GM21515 (cell line): ENCODE measurements at regions not wholly inside any gene's neighbourhood (a gene's known extent, or its start where the extent isn't known, plus 50 kb on each side); places are given as distances from the start of the nearest gene placed in this dataset.

ENCODE experiments used
- ATAC-seq: cut with Tn5 transposase; IDR thresholded peaks from one replicate; pipeline ENCODE4 v1.9.1; 2021; ENCODE audit not compliant: unreplicated experiment

DNA sequence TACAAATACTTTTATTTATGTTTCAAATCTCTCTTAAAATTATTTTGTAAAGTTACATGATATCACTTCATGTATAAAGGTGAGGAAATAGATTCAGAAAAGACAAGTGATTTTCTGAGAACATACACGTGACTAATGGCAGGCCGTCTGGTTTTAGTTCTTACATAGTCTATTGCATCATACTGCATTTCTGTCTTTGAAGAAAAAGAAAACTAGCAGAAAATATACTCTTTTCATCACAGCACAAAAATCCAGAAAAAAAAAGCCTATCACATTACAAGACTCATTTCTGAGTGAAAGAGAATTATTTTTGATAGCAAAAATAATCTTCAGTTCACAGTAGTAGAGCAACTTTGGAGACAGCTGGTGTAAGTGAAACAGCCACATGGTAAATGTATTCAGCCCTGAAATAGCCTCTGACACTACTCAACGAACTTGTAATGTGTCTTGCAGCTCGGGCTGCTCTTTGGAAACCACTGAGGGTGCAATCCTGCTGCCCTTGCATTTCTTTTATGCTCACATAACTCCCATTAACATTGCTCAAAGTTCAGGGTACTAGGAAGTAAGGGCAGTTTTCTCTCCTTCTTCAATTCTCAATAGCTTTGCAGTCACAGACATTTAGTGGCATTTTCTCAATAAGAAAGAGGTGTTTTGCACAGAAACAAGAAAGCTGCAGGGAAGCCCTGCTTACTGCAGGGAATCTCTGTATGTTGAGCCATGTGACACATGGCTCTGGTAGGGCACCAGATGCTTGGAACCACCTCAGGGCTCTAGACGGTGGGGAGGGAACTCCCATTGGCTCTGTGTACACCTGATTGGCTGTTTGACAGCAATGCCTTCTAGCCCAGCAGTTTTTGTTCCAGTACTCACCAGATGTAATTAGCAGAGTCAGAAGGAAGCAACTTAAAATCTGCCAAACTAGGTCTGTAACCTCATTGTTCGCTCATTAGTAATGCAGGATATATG lies 845.3 kb upstream of the PTPRD start:
- no peak for ATAC-seq

DNA sequence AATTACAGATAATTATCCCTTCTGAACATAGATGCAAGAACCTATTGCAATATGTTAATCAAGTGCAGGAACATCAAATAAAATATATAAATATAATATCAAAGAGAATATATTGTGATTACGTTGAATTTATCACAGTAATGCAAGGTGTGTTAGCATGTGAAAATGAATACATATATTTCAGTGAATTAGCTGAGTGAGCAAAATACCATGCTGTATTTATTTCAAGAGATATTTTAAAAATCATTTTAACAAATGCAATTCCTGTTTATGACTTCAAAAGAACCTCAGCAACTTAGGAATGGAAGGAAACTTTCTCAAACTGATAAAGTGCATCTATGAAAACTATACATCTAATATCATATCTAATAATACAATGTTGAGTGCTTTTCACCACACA lies 856.9 kb upstream of the PTPRD start:
- ATAC-seq = no peak

DNA sequence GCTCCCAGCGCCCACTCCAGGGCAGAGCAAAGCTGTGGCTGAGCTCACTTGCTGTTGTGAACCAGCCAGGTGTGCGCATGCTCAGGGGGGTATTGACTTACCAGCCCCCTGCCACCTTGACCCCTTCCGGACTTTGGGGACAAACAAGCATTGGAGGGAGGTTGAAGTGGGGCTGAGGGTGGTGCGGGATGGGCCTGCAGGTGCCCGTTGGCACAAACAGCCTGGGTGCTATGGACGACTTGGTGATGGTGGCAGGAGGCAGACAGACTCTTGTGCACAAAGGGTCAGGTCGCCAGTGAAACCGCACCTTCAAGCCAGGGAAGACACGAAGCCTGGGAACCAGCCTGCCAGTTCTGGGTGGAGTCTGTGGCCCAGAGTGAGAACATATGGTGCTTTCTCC lies 858.5 kb upstream of the PTPRD start:
- ATAC-seq = no peak

DNA sequence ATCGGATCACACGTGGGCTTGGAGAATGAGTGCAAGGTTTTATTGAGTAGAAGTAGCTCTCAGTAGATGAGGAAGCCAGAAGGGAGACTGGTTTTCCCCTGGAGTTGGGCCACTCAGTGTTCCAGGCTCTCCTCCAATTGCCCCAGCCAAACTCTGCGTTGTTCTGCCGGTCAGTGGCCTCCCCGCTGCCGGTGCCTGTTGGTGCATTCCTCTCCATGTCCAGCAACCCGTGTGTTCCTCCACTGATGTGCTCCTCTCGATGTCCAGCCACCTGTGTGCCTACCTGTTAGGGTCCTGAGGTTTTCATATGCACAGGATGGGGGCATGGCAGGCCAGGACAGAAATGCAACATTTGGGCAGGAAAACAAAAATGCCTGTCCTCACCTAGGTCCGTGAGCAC lies 888.0 kb upstream of the PTPRD start:
- no peak for ATAC-seq

DNA sequence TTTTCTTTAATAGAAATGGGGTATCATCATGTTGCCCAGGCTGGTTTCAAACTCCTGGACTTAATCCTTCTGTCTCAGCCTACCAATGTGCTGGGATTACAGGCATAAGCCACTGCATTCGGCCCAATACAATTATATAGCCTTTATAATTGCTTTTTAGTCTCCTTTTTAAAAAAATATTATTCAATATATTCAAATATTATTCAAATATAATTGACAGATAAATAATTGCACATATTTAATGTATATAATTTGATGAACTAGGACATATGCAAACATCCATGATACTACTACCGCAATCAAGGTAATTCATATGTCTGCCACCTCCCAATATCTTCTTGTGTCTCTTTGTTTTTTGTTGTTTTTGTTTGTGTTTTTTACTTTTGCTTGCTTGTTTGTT lies 894.2 kb upstream of the PTPRD start:
- no peak for ATAC-seq

DNA sequence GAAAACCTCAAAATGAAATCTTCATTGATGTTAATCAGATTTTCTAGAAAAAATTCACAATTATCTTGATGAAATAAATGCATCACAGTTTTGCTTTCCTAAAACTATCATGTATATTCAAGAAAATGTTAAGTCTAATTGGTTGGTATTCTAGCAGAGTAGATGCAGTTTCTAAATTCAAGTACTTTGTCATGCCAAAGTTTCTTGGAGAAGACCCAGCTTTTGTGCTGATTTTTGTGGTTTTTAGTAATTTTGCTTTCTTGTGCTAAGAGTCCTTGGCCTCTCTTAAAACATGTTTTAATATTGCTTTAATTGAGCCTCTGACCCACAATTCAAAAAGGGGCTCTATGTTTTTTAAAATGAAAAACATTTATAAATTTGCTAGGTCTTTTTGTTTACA lies 924.8 kb upstream of the PTPRD start:
- no peak for ATAC-seq

DNA sequence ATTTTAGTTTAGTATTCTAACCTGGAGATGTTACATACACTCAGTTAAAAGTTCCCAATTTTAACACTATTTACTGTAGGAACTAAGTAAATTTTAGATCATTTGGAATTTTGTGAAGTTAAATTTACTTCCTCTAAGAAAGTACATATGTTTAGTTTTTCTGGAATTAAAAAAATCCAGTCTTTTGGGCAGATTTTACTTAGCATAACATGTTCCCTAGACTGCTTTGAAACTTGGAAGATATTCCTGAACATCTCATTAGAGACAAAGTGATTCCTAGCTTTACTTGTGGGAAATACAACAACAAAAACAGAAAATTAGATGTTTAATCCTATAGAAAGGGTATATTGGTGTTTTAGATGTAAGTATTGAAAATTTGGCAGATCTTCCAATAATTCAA lies 930.0 kb upstream of the PTPRD start:
- ATAC-seq = no peak

DNA sequence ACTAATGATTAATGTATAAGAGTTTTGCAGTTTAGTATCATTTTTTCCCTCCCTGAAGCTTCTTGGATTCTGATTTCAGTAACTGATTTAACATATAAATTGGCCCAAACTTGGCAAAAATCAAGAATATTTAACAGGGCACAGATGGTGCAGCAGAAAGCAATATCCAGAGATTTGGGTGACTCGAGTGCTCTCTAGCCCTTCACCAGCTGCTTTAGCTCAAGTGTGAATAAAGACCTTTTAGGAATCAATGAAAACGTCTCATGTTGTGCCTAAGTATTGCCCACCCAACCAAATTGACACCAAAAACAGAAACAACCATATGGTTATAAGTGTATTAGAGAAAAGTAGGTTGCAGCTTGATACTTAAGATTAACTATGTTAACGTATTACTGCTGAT lies 933.4 kb upstream of the PTPRD start:
- ATAC-seq = no peak

DNA sequence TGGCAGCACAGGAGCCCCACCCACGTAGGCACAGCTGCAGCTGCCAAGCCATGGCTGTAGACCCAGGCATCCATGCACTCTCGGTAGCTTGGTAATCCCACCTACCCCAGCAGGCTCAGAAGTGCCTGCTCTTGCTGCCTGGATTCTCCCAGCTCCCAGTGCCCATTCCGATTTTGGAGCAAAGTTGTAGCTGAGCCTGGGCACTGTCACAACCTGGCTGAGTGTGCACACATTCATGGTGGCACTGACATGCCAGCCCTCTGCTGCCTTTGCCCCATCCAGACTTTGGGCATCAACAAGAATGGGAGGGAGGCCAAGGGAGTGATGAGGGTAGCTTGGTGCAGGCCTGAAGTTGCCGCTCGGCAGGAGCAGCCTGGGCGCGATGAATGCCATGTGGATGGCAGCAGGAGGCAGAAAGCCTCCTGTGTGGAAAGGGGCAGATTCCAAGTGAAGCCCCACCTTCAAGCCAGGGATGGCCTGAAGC lies 936.6 kb upstream of the PTPRD start:
- no peak for ATAC-seq

DNA sequence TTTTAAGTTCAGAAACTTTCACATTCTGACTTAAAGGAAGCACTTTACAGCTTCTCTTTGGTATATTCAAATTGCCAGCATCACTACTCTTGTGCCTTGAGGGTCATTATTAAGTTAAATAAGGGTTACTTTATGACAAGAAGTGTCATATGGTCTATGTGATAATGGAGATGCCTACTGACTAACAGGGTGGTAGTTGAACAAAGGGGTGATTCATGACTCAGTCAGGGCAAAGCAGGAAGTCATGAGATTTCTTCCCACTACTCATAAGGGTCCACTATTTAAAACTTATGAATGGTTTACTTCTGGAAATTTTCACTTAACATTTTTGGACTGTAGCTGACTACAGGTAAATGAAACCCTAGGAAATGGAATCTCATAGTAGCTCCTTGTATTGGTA lies 938.3 kb upstream of the PTPRD start:
- ATAC-seq = no peak

DNA sequence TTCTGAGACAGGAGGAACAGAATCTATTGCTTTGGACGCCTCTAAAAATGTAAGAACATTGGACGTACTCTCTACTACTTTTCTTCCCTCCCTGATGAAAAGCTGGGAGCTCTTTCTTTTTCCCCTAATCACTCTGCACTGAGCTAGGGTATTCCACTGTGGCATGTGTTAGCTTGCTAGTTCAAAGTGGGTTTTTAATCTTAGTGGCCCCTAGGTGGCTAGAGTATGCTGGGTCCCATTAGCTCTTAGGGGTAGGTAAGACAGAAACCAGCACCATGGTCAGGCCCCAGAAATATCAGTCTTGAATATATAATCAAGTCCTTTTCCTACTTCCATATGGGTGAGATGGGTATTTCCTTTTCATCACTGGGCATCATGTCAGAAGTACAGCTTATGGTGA lies 945.2 kb upstream of the PTPRD start:
- ATAC-seq = no peak

DNA sequence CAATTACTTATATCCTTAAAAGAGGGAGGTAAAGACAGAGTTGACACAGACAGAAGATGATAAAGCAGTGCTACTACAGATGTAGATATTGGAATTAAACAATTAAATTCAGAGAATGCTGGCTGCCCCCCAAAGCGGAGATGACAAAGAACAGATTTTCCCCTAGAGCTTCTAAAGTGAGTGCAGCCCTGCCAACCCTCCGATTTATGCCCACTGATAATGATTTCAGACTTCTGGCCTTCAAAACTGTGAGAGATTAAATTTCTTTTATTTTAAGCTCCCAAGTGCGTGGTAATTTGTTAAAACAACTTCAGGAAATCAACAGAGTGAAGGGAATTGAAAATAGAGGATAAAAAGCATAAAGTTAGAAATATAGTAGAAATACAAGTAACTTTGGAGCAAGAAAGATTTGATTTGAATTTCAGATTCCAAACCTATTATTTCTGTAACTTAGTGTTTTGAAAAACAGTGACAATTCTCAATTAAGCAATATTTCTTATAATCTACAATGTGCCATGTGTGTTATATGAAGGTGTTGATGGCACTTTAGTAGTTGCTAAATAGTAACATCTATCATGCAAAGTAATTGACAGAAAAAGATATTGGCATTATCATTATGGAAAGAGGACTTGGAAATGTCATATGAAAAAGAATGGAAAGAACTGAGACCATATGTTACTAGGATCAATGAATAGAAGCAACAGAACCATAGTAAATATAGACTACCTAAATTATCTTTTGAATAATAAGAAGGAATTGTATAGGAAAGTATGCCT lies 946.4 kb upstream of the PTPRD start:
- ATAC-seq = no peak

DNA sequence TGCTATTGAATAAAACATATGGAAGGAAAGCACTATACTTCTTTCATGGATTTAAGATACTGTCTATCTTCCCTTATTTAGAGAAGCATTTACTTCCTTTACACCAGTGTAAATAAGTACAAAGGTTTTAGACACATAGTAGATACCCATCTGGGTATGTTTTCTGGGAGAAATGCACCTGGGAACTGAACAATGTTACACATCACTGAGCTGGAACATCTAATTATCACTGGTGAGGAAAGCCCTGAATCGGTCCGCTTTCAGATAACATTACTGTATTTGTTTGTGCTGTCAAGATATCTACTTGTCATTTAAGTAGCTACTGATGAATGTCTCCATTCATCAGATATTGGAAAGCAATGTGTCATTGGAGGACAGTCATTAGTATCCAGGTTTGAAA lies 964.7 kb upstream of the PTPRD start:
- ATAC-seq = no peak

DNA sequence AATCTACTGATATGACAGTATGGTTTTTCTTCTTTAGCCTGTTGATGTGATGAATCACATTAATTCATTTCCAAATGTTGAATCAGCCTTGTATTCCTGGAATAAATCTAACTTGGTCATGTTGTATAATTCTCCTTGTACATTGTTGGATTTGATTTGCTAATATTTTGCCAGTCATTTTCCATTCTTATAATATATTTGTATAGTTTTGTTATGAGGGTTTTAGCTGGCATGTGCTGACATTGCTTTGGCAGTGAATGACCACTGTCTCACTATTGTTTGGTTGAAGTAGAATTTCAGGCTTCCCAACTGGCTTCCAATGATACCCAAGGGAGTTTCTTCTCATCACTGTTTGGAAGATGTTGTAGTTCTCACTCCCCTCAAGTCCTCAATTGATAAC lies 983.0 kb upstream of the PTPRD start:
- no peak for ATAC-seq

DNA sequence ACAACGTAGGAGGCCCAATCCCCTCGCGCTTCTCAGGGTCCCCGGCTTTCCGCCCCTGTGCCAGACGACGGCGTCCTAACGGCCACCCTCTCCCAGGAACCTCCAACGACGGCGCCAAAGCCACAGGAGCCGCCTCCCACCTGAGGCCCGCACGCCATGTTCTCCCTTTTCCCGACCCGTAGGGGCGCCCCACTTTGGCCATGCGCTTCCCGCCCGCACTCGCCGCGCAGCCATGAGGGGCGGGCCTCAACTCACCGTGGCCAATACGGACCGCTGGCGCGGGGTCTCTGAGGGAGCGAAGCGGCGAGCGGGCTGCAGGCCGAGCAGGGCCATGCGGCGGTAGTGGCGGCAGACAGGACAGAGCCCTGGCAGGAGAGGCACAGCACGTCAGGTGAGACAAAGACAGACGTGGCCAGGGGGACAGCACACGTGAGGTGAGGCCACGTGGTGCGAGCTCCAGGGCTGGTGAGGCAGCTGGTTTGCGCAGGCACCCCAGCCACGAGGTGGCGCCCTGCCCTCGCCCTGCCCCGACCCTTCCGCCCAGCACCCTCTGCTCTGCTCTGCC lies 1005.5 kb upstream of the PTPRD start:
- no peak for ATAC-seq

DNA sequence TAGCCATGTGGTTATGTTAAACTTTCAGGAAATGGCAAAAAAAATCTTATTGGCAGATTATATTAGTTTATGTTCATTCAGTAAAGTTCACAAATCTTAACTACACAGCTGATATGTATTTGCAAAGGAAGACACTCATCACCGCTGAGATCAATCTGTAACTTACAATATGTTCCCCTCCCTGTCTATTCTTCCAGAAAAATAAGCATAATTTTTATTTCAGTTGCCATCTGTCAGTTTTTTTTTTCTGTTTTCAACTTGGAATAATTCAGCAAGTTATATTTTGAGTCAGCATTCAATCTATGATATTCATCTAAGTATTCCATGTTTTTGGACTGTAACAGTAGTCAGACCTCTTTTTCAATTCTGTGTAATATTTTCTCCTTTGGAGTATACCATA lies 1019.9 kb upstream of the PTPRD start:
- no peak for ATAC-seq

DNA sequence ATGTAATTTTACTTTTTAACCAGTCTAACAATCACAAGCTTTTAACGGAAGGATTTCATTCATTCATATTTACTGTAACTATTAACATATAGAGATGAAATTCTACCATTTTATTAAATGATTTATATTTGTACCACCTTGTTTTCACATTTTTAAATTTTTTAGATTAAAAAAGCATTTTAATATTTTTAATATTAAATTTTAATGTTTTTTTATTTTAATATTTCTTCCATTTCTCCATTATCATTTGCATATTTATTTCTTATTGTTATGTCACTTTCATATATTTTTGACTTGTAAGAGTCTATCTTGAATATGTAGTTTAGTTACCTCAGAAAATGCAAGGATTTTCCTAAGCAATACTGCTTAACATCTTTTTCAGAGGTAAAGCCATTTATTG lies 1034.0 kb upstream of the PTPRD start:
- ATAC-seq = no peak

DNA sequence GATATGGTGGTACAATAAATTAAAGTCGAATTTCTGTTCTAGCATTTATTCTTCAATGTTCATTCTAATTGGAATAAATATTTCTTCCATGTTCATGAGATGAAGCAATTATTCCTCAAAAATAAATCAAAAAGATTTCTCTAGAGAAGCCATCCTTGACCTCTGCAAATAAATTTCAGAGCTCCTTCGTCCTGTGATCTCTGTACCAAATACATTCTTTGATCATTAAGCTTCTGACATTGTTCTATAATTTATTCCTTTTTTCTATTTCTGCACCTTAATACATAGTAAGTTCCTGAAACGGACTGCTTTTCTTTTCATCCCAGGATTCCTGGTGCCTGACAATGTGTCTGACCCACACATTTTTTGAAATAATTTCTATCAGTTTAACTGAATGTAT lies 1039.3 kb upstream of the TYRP1 start:
- ATAC-seq = no peak

DNA sequence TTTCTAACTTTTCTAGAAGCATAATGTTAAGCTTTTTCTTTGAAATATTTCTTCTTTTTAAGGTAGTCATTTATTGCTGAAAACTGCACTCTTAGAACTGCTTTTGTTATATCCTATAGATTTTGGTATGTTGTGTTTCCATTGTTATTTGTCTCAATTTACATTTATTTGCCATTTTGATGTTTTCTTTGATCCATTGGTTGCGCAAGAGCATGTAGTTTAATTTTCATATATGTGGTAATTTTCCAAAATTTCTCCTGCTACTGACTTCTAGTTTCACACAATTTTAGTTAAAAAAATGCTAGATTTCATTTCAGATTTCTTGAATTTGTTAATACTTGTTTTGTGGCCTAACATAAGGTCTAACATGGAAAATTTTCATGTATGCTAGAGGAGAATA lies 1029.3 kb upstream of the TYRP1 start:
- no peak for ATAC-seq

DNA sequence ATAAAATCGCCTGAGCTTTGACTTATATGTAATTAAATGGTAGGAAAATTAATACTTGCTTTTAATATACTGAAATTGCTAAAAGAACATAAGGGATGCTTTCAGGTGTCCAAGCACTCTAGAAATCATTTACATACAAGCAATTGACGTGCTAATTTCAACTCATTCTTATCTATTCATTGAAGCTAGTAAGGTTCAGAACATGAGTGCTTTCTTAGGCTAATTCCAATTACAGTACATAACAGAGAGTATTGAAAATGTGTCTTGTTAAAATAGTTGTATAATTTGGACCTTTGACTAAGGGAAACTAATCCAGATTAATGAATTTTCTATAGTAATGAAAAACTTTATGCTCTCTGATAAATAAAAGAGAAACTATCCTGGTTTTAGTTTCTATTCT lies 1016.4 kb upstream of the TYRP1 start:
- ATAC-seq = no peak

DNA sequence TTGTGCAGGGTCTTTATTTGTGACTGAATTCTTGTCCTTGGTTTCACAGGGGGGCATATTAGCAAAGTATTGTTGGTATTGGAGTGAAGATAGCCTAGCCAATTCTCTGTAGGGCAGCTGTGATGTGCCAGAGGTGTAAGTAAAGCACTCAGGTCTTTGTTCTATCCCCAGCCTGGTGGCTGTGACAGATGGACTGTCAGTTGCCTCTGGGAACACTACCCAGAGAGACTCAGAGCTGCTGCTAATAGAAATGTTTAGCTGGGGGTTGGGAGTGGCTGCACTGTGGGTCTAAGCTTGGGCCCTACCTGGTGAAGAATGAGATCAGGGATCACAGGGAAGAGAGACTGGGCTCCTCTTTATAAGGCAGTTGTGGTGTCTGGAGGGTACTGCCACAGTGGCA lies 1006.5 kb upstream of the TYRP1 start:
- no peak for ATAC-seq

DNA sequence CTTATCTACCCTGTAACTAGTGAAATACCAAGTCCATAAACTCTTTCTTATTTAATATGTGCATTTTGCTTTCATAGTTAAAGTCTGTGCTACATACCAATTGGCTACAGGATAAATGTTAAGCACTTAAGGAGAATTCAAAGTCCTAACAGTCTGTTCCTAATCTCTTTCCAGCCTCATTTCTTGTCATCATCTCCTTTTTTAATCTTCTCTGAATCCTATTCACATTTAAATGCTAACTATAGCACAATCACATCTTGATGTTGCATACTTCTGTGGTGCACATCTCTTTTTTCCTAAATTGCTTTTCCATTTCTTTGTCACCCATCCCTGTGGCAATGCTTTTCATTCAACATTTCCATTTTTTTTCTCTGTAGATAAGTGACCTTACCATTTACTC lies 996.1 kb upstream of the TYRP1 start:
- no peak for ATAC-seq
